Neural progenitor cell (in vitro differentiated cells): ENCODE measurements at regions not wholly inside any gene's neighbourhood (a gene's known extent, or its start where the extent isn't known, plus 50 kb on each side); places are given as distances from the start of the nearest gene placed in this dataset.

ENCODE experiments used
- EZH2phosphoT487 ChIP-seq: fragments of 200-600 bp; sonication (generic); IDR thresholded peaks from 2 replicates; pipeline ENCODE4 v1.6.1; 2017; ENCODE audit warnings: antibody characterized with exemption
- TF ChIP-seq, protein P1 (sequence below): fragments of 200-600 bp; sonication (generic); IDR thresholded peaks from 2 replicates; pipeline ENCODE4 v1.5.1; 2017; ENCODE audit warnings: antibody characterized with exemption, mild to moderate bottlenecking

- TF ChIP-seq, protein P1, sequence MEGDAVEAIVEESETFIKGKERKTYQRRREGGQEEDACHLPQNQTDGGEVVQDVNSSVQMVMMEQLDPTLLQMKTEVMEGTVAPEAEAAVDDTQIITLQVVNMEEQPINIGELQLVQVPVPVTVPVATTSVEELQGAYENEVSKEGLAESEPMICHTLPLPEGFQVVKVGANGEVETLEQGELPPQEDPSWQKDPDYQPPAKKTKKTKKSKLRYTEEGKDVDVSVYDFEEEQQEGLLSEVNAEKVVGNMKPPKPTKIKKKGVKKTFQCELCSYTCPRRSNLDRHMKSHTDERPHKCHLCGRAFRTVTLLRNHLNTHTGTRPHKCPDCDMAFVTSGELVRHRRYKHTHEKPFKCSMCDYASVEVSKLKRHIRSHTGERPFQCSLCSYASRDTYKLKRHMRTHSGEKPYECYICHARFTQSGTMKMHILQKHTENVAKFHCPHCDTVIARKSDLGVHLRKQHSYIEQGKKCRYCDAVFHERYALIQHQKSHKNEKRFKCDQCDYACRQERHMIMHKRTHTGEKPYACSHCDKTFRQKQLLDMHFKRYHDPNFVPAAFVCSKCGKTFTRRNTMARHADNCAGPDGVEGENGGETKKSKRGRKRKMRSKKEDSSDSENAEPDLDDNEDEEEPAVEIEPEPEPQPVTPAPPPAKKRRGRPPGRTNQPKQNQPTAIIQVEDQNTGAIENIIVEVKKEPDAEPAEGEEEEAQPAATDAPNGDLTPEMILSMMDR: no peak
- TF ChIP-seq EZH2phosphoT487: no peak
Measured at GRCh38 chr12:58615047-58615446, 305.3 kb downstream of the LRIG3 start.
